GM23248 (cell line): ENCODE measurements at regions not wholly inside any gene's neighbourhood (a gene's known extent, or its start where the extent isn't known, plus 50 kb on each side); places are given as distances from the start of the nearest gene placed in this dataset.

Source experiments
- EZH2 ChIP-seq: fragments of 200-600 bp; sonication (generic); IDR thresholded peaks from 2 replicates; pipeline ENCODE4 v1.6.1; 2018; ENCODE audit warnings: antibody characterized with exemption, mild to moderate bottlenecking; ENCODE audit not compliant: insufficient read depth, poor library complexity, severe bottlenecking
- EZH2phosphoT487 ChIP-seq: fragments of 200-600 bp; sonication (generic); IDR thresholded peaks from 2 replicates; pipeline ENCODE4 v1.6.1; 2018; ENCODE audit warnings: antibody characterized with exemption, moderate library complexity, mild to moderate bottlenecking, low read depth; ENCODE audit not compliant: insufficient read depth

- TF ChIP-seq EZH2phosphoT487 (no peak), EZH2 (no peak)
Observed at GRCh38 chr12:84730561-84731162, 181.9 kb downstream of the SLC6A15 start.
